Trophoblast cell (in vitro differentiated cells and primary cell): ENCODE measurements at regions not wholly inside any gene's neighbourhood (a gene's known extent, or its start where the extent isn't known, plus 50 kb on each side); places are given as distances from the start of the nearest gene placed in this dataset.

ENCODE experiments used
- DNase-seq, 2 donors: peaks; one replicate each; pipeline ENCODE4 v3.0.0-alpha.2; 2016
- H2AFZ ChIP-seq: 2 replicates; pipeline ENCODE4 v1.6.1; 2013; ENCODE audit warnings: low read length, moderate library complexity, mild to moderate bottlenecking; ENCODE audit not compliant: insufficient read depth, poor library complexity
- H2AK5ac ChIP-seq: 2 replicates; pipeline ENCODE4 v1.6.1; 2013; ENCODE audit warnings: mild to moderate bottlenecking, low read length
- H2BK120ac ChIP-seq: 2 replicates; pipeline ENCODE4 v1.6.1; 2013; ENCODE audit warnings: low read length, mild to moderate bottlenecking, moderate library complexity; ENCODE audit not compliant: insufficient read depth, poor library complexity
- H2BK12ac ChIP-seq: 2 replicates; pipeline ENCODE4 v1.6.1; 2013; ENCODE audit warnings: mild to moderate bottlenecking, low read length, moderate library complexity
- H2BK5ac ChIP-seq: 2 replicates; pipeline ENCODE4 v1.6.1; 2013; ENCODE audit warnings: low read length, low read depth, moderate library complexity, mild to moderate bottlenecking; ENCODE audit not compliant: poor library complexity
- H3K14ac ChIP-seq: 2 replicates; pipeline ENCODE4 v1.6.1; 2013; ENCODE audit warnings: mild to moderate bottlenecking, low read length
- H3K18ac ChIP-seq: 2 replicates; pipeline ENCODE4 v1.6.1; 2013; ENCODE audit warnings: mild to moderate bottlenecking, low read length
- H3K23ac ChIP-seq: 2 replicates; pipeline ENCODE4 v1.6.1; 2013; ENCODE audit warnings: low read length
- H3K27ac ChIP-seq: 2 replicates; pipeline ENCODE4 v1.5.1; 2013; ENCODE audit warnings: low read depth, mild to moderate bottlenecking, inconsistent platforms, low read length, moderate library complexity
- H3K27me3 ChIP-seq: 2 replicates; pipeline ENCODE4 v1.6.1; 2013; ENCODE audit warnings: inconsistent platforms, mild to moderate bottlenecking, low read length, moderate library complexity; ENCODE audit not compliant: insufficient read depth
- H3K36me3 ChIP-seq, 2 experiments: 1 replicate in 1 of 2; 2 replicates in 1 of 2; pipeline ENCODE4 v1.6.1; 2013; ENCODE audit warnings: low read length in 2 of 2, mild to moderate bottlenecking in 2 of 2, moderate library complexity in 1 of 2; ENCODE audit not compliant: insufficient read depth in 2 of 2, control insufficient read depth in 1 of 2
- H3K4ac ChIP-seq: 2 replicates; pipeline ENCODE4 v1.6.1; 2013; ENCODE audit warnings: low read depth, mild to moderate bottlenecking, low read length, moderate library complexity
- H3K4me1 ChIP-seq, 2 experiments: 1 replicate in 1 of 2; 2 replicates in 1 of 2; pipeline ENCODE4 v1.6.1; 2013; ENCODE audit warnings: low read length in 2 of 2, mild to moderate bottlenecking in 2 of 2, moderate library complexity in 1 of 2; ENCODE audit not compliant: insufficient read depth in 2 of 2, control insufficient read depth in 1 of 2
- H3K4me2 ChIP-seq: 2 replicates; pipeline ENCODE4 v1.6.1; 2013; ENCODE audit warnings: inconsistent platforms, mild to moderate bottlenecking, low read length, moderate library complexity
- H3K4me3 ChIP-seq: 2 replicates; pipeline ENCODE4 v1.5.1; 2013; ENCODE audit warnings: mild to moderate bottlenecking, low read depth, low read length, inconsistent platforms
- H3K79me1 ChIP-seq: one replicate; pipeline ENCODE4 v1.6.1; 2013; ENCODE audit warnings: low read length
- H3K79me2 ChIP-seq: 2 replicates; pipeline ENCODE4 v1.6.1; 2013; ENCODE audit warnings: low read length, mild to moderate bottlenecking; ENCODE audit not compliant: control insufficient read depth, insufficient read depth, poor library complexity
- H3K9ac ChIP-seq: 2 replicates; pipeline ENCODE4 v1.6.1; 2013; ENCODE audit warnings: mild to moderate bottlenecking, low read length
- H3K9me3 ChIP-seq: 2 replicates; pipeline ENCODE4 v1.6.1; 2013; ENCODE audit warnings: low read depth, mild to moderate bottlenecking, control low read depth, inconsistent platforms, low read length; ENCODE audit not compliant: insufficient read depth
- H4K12ac ChIP-seq: 2 replicates; pipeline ENCODE4 v1.6.1; 2013; ENCODE audit warnings: low read depth, mild to moderate bottlenecking, low read length, moderate library complexity
- H4K8ac ChIP-seq: 2 replicates; pipeline ENCODE4 v1.6.1; 2013; ENCODE audit warnings: low read depth, mild to moderate bottlenecking, low read length, moderate library complexity
- H4K91ac ChIP-seq: one replicate; pipeline ENCODE4 v1.6.1; 2013; ENCODE audit warnings: low read depth, mild to moderate bottlenecking, low read length, moderate library complexity
- WGBS: extraction: QIAGEN DNeasy Blood & Tissue Kit; methylation state at CpG from one replicate; pipeline ENCODE4 v1.1.7; 2013; ENCODE audit warnings: missing lambda C conversion rate; ENCODE audit not compliant: insufficient read length, insufficient coverage; ENCODE audit errors: extremely low coverage; 5-methylcytosine and 5-hydroxymethylcytosine counted together

GRCh38 chr13:105345730-105346129 is 1189.7 kb downstream of the EFNB2 start:
- Histone ChIP-seq H3K4me3 (no peak overlapping the region), H4K12ac (no peak overlapping the region), H3K4ac (no peak overlapping the region), H3K18ac (no peak overlapping the region), H2BK120ac (no peak overlapping the region), H3K79me2 (no peaks in the 10 kb centered on the region), H2AFZ (no peak overlapping the region), H3K4me2 (no peak overlapping the region), H2AK5ac (no peak overlapping the region), H2BK12ac (no peak overlapping the region), H3K9ac (no peak overlapping the region), H4K8ac (no peak overlapping the region), H3K27ac (no peak overlapping the region), H3K4me1 (no peaks in the 10 kb centered on the region), H3K79me1 (peaks cover 6% of the 10 kb centered on the region), H2BK5ac (no peak overlapping the region), H3K27me3 (no peaks in the 10 kb centered on the region), H3K36me3 (no peaks in the 10 kb centered on the region), H3K14ac (no peak overlapping the region), H3K9me3 (no peaks in the 10 kb centered on the region), H4K91ac (no peak overlapping the region), H3K23ac (no peak overlapping the region)
- WGBS, result no CpG with 5 or more reads among the region's 2 CpGs
- DNase-seq, result no peak

DNA sequence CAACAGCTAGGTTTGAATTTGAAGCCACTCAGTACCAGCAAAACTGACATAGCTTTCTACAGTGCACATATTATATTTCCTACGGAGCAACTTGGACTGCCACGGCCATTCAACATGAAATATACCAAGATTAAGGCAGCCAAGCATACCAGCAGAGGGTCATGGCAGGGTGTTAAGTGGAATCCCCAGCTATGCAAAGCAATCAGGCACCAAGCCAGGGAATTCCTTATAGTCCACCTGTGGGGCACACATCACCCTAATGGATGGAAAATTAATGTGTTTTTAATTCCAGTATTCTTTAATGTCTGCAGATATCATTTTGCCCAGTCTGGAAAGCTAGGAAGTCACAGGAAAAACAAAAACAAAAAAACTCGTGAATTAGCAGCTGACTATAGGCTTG is 1190.3 kb downstream of the EFNB2 start:
- no peaks in the 10 kb centered on the region for H3K9me3 ChIP-seq
- H3K4me1 ChIP-seq, result no peaks in the 10 kb centered on the region
- no peak overlapping the region for H2AK5ac ChIP-seq
- H3K14ac ChIP-seq, result no peak overlapping the region
- no peak overlapping the region for H3K4ac ChIP-seq
- H4K12ac ChIP-seq, result no peak overlapping the region
- H3K79me2 ChIP-seq, result no peaks in the 10 kb centered on the region
- peaks cover 8% of the 10 kb centered on the region for H3K79me1 ChIP-seq
- H4K91ac ChIP-seq, result no peak overlapping the region
- H2BK5ac ChIP-seq, result no peak overlapping the region
- no peak for DNase-seq
- no peak overlapping the region for H3K4me2 ChIP-seq
- H2AFZ ChIP-seq, result no peak overlapping the region
- H3K27me3 ChIP-seq, result no peaks in the 10 kb centered on the region
- H2BK120ac ChIP-seq, result no peak overlapping the region
- H4K8ac ChIP-seq, result no peak overlapping the region
- no peak overlapping the region for H3K9ac ChIP-seq
- H2BK12ac ChIP-seq, result peak overlapping the region; percentile 50
- H3K4me3 ChIP-seq, result no peak overlapping the region
- no peaks in the 10 kb centered on the region for H3K36me3 ChIP-seq
- WGBS, result no CpG with 5 or more reads among the region's 3 CpGs
- H3K27ac ChIP-seq, result no peak overlapping the region
- no peak overlapping the region for H3K18ac ChIP-seq
- no peak overlapping the region for H3K23ac ChIP-seq

DNA sequence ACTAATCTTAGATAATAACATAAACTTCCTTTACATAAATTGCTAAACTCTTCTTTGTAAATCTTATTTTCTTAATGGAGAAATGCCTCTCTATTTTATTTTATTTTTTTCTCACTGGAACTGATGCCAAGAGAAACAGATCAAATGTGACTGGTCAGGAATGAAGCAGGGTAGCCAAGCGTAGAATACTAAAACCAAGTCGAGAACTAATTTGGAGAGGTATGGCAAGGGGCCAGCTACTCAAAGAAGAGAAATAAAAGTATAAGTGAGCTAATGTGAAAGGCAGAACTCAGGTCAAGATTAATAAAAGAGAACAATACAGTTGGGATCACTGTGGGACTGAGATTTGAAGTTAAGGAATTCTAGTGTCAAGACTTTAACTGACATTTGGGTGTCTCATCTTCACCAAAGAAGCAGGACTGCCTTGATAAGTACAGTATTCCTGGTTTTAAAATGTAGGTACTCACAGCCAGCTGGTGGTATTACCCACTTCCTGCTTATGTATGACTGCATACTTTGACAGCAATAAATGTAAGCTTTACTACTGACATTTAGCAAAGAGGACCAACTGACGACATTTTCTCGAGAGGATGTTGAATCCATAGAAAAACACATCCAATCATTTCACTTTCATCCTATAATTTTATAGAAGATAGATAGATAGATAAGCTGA is 1192.2 kb downstream of the EFNB2 start:
- Histone ChIP-seq H2BK5ac (no peak overlapping the region), H2BK12ac (no peak overlapping the region), H3K4ac (no peak overlapping the region), H3K9ac (no peak overlapping the region), H3K36me3 (no peaks in the 10 kb centered on the region), H4K12ac (no peak overlapping the region), H2AFZ (no peak overlapping the region), H4K91ac (no peak overlapping the region), H4K8ac (no peak overlapping the region), H3K4me2 (no peak overlapping the region), H3K79me1 (peaks cover 11% of the 10 kb centered on the region), H3K23ac (no peak overlapping the region), H2AK5ac (no peak overlapping the region), H3K4me3 (no peak overlapping the region), H2BK120ac (no peak overlapping the region), H3K9me3 (no peaks in the 10 kb centered on the region), H3K79me2 (no peaks in the 10 kb centered on the region), H3K27ac (no peak overlapping the region), H3K27me3 (no peaks in the 10 kb centered on the region), H3K18ac (no peak overlapping the region), H3K14ac (no peak overlapping the region), H3K4me1 (peaks cover 0 to 1% of the 10 kb centered on the region in 2 experiments)
- WGBS, result no CpG with 5 or more reads among the region's 4 CpGs
- no peak for DNase-seq

GRCh38 chr13:105342281-105342820 is 1193.1 kb downstream of the EFNB2 start:
- Histone ChIP-seq H3K9me3 (no peaks in the 10 kb centered on the region), H3K27ac (no peak overlapping the region)

More at GRCh38 chr13:105342281-105342820, 1193.1 kb downstream of the EFNB2 start:
- Histone ChIP-seq H3K79me2 (no peaks in the 10 kb centered on the region), H3K4me3 (no peak overlapping the region), H3K79me1 (peaks cover 14% of the 10 kb centered on the region), H3K14ac (no peak overlapping the region), H4K12ac (no peak overlapping the region), H3K9ac (no peak overlapping the region), H4K91ac (no peak overlapping the region), H3K23ac (no peak overlapping the region), H3K36me3 (no peaks in the 10 kb centered on the region), H4K8ac (no peak overlapping the region), H3K4me2 (no peak overlapping the region), H3K27me3 (no peaks in the 10 kb centered on the region), H2BK12ac (no peak overlapping the region), H3K4me1 (peaks cover 0 to 2% of the 10 kb centered on the region in 2 experiments), H2AFZ (no peak overlapping the region), H2BK120ac (no peak overlapping the region), H3K18ac (no peak overlapping the region), H3K4ac (no peak overlapping the region), H2BK5ac (no peak overlapping the region), H2AK5ac (no peak overlapping the region)
- no CpG with 5 or more reads among the region's 11 CpGs for WGBS
- no peak for DNase-seq
